GM04504 (cell line): ENCODE measurements at regions not wholly inside any gene's neighbourhood (a gene's known extent, or its start where the extent isn't known, plus 50 kb on each side); places are given as distances from the start of the nearest gene placed in this dataset.
"Not testable (repeated sequence)": the region's sequence is repeated elsewhere in the genome, so short reads cannot be mapped to it uniquely, and the experiment has no call there.

Experiments used
- DNase-seq: peaks from one replicate; pipeline ENCODE4 v3.0.0-alpha.2; 2012; ENCODE audit warnings: low read depth

GRCh38 chr17:26936645-26937044 is 357.3 kb upstream of the WSB1 start:
- DNase-seq: not testable (repeated sequence)

- not testable (repeated sequence) for DNase-seq
These were observed 356.1 kb upstream of the WSB1 start for GRCh38 chr17:26937750-26938322.

DNA sequence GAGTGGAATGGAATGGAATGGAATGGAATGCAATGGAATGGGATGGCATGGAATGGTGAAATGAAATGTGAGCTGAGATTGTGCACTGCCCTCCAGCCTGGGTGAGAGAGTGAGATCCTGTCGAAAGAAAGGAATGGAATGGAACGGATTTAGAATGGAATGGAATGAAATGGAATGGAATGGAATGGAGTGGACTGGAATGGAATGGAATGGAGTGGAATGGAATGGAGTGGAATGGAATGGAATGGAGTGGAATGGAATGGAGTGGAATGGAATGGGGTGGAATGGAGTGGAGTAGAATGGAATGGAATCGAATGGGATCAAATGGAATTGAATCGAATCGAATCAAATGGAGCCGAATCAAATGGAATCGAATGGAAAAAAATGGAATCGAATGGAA is 354.2 kb upstream of the WSB1 start:
- DNase-seq: not testable (repeated sequence)

- not testable (repeated sequence) for DNase-seq
These were observed 353.3 kb upstream of the WSB1 start for GRCh38 chr17:26940587-26940986.

DNA sequence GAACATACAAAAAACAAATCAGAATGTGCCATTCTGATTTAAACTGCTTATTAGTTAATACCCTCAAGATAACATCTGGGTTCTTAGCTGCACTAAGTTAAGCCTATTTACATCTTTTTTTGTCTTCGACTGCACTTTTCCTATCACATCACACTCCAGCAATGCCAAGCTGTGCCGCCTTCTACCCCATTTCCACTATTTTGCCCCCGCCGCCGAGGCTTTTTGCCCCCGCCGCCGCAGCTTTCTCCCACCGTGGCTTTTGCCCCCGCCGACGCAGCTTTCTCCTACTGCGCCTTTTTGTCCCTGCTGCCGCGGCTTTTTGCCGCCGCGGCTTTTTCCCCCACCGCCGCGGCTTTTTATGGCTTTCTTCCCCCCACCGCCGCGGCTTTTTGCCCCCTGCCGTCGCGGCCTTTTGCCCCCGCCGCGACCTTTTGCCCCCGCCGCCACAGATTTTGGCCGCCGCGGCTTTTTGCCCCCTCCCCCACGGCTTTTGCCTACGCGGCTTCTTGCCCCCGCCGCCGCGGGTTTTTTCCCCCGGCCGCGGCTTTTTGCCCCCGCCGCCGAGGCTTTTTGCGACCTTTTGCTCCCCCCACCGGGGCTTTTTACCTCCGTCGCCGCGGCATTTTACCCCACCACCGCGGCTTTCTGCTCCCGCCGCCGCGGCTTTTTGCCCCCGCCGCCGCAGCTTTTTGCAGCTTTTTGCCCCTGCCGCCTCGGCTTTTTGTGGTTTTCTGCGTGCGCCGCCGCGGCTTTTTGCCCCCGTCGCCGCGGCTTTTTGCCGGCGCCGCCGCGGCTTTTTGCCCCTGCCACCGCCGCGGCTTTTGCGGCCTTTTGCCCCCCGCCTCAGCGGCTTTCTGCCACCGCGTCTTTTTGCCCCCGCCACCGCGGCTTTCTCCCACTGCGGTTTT is 331.4 kb upstream of the WSB1 start:
- no peak for DNase-seq

GRCh38 chr17:26963163-26963503 is 330.8 kb upstream of the WSB1 start:
- no peak for DNase-seq

GRCh38 chr17:26965898-26966624 is 327.9 kb upstream of the WSB1 start:
- not testable (repeated sequence) for DNase-seq

GRCh38 chr17:26966625-26967179 is 327.2 kb upstream of the WSB1 start:
- not testable (repeated sequence) for DNase-seq

GRCh38 chr17:26981845-26982425 is 312.0 kb upstream of the WSB1 start:
- DNase-seq: not testable (repeated sequence)

DNA sequence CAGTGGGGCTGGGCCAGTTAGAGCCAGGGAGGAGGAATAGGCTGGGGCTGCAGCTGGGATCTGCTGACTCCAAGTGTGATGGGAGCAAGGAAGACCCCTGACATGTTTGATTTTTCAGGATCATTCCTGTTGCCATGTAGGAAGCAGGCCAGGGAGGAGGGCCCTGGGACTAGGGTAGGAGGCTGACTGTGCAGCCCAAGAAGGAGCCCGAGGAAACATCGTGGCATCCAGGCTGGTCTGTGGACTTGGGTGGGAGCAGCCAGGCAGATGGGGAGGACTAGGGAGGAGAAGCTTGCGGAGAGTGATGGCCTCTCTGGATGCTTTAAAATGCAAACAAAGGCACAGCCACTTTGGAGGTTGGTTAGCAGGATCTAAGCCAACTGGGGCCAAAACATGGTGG is 311.4 kb upstream of the WSB1 start:
- not testable (repeated sequence) for DNase-seq

- not testable (repeated sequence) for DNase-seq
These were observed 306.1 kb upstream of the WSB1 start for GRCh38 chr17:26987851-26988250.

GRCh38 chr17:26994648-26995047 is 299.3 kb upstream of the WSB1 start:
- DNase-seq: not testable (repeated sequence)

- DNase-seq: not testable (repeated sequence)
These were observed 297.6 kb upstream of the WSB1 start for GRCh38 chr17:26996146-26996916.

GRCh38 chr17:27007734-27008531 is 286.0 kb upstream of the WSB1 start:
- DNase-seq: not testable (repeated sequence)

DNA sequence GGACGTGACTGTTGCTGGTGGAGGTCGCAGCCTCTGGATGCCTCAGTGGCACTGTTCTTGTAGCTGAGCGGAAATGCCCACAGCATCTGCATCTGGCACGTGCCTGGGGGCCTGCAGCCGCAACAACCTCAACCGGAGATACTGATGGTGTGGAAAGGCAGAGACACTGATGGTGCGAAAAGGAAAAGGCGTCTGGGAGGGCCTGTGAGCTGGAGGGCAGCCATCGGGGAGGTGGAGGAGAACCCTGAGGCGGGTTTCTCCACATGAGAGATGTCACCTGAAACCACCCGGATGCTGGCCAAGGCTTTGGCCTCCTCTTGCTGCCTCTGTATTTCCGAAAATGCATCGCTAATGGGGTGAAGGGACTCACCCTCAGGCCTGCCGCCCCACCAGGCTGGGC is 284.8 kb upstream of the WSB1 start:
- DNase-seq: no peak

DNA sequence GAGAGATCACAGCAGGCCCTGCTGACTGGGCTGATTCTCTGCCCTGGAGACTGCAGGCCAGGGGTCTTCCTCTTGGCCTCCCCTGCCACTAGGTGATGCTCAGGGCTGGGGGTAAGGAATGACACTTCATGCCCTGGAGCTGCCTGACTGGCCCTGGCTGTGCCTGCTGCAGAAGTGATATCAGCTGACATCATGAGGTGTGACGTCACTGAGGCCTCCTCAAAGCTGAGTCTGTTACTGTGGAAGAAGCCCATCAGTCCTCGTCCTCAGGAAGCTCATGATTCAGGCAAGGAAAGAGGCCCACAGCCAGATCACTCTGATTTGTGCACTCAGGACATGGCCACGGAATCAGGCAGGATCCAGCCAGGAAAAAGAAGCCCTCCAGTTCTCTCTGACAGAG is 283.8 kb upstream of the WSB1 start:
- DNase-seq: not testable (repeated sequence)

- DNase-seq: not testable (repeated sequence)
These were observed 263.4 kb upstream of the WSB1 start for GRCh38 chr17:27030552-27030951.

- no peak for DNase-seq
These were observed 255.2 kb upstream of the WSB1 start for GRCh38 chr17:27038676-27039075.

DNA sequence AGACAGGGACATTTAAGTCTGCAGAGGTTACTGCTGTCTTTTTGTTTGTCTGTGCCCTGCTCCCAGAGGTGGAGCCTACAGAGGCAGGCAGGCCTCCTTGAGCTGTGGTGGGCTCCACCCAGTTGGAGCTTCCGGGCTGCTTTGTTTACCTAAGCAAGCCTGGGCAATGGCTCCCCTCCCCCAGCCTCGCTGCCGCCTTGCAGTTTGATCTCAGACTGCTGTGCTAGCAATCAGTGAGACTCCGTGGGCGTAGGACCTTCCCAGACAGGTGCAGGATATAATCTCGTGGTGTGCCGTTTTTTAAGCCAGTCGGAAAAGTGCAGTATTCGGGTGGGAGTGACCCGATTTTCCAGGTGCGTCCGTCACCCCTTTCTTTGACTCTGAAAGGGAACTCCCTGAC is 248.9 kb upstream of the WSB1 start:
- DNase-seq: not testable (repeated sequence)

DNA sequence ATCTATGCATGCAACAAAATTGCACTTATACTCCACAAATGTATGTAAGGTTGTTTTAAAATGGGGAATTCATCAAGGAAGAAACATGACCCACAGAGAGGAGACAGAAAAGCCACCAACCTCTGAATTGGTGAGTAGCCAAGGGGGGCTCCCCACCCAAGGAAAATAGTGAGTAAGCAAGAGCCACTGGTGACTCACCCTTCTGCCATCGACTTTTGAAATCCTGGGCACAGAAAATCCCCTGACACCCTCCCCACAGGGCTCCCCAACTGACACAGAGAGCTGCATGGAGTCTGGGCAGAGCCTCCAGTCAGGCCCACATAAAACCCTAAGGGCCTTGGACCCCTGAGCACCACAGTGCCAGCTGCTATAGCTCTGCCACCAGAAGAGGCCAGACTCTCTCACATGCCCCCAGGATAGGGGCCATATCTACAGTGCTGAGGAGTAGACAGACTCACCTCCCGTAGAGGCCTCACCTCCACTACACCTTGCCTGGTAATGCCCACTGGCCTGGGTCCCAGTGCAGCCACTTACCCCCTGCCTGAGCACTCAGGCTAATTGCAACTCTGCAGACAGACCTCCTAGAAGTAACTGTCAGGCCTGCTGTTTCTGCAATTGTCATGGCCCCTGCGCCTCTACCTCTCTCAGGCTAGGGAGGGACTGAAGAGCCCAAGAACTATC is 244.7 kb upstream of the WSB1 start:
- no peak for DNase-seq
